ENCODE measurements at regions not wholly inside any gene's neighbourhood (a gene's known extent, or its start where the extent isn't known, plus 50 kb on each side); places are given as distances from the start of the nearest gene placed in this dataset.

- no peak for DNase-seq
Observed at GRCh38 chr2:120530781-120531180, 184.8 kb downstream of the INHBB start.

DNA sequence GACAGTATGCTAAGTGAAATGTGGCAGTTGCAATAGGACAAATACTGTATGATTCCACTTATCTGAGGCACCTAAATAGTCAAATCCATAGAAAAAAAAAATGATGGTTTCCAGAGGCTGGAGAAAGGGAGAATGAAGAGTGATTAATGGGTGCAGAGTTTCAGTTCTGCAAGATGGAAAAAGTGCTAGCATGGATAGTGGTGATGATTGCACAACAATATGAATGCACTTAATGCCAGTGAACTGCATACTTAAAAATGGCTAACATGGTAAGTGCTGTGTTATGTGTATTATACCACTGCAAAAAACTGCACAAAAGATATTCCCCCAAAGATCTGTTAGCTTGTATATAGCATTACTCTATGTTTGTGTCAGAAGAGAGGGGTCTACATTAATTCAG lies 185.4 kb downstream of the INHBB start:
- Histone ChIP-seq H3K4me1 (no peaks in the 10 kb centered on the region), H3K4me3 (ENCODE audit: low read depth, low read length) (no peak overlapping the region), H3K36me3 (no peaks in the 10 kb centered on the region), H3K9me3 (no peaks in the 10 kb centered on the region), H3K27me3 (no peaks in the 10 kb centered on the region)
- TF ChIP-seq, protein P1, sequence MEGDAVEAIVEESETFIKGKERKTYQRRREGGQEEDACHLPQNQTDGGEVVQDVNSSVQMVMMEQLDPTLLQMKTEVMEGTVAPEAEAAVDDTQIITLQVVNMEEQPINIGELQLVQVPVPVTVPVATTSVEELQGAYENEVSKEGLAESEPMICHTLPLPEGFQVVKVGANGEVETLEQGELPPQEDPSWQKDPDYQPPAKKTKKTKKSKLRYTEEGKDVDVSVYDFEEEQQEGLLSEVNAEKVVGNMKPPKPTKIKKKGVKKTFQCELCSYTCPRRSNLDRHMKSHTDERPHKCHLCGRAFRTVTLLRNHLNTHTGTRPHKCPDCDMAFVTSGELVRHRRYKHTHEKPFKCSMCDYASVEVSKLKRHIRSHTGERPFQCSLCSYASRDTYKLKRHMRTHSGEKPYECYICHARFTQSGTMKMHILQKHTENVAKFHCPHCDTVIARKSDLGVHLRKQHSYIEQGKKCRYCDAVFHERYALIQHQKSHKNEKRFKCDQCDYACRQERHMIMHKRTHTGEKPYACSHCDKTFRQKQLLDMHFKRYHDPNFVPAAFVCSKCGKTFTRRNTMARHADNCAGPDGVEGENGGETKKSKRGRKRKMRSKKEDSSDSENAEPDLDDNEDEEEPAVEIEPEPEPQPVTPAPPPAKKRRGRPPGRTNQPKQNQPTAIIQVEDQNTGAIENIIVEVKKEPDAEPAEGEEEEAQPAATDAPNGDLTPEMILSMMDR (IDR thresholded peaks at IDR 0.05; ENCODE audit: low read depth, low read length): no peak
- no peak for DNase-seq

More at GRCh38 chr2:120530781-120531180, 184.8 kb downstream of the INHBB start:
- no peaks in the 10 kb centered on the region for H3K4me1 ChIP-seq
- H3K4me3 ChIP-seq (ENCODE audit: low read depth, low read length): no peak overlapping the region
- TF ChIP-seq, protein P1 (IDR thresholded peaks at IDR 0.05; ENCODE audit: low read depth, low read length): no peak
- H3K9me3 ChIP-seq: no peaks in the 10 kb centered on the region
- H3K27me3 ChIP-seq: no peaks in the 10 kb centered on the region
- no peaks in the 10 kb centered on the region for H3K36me3 ChIP-seq

DNA sequence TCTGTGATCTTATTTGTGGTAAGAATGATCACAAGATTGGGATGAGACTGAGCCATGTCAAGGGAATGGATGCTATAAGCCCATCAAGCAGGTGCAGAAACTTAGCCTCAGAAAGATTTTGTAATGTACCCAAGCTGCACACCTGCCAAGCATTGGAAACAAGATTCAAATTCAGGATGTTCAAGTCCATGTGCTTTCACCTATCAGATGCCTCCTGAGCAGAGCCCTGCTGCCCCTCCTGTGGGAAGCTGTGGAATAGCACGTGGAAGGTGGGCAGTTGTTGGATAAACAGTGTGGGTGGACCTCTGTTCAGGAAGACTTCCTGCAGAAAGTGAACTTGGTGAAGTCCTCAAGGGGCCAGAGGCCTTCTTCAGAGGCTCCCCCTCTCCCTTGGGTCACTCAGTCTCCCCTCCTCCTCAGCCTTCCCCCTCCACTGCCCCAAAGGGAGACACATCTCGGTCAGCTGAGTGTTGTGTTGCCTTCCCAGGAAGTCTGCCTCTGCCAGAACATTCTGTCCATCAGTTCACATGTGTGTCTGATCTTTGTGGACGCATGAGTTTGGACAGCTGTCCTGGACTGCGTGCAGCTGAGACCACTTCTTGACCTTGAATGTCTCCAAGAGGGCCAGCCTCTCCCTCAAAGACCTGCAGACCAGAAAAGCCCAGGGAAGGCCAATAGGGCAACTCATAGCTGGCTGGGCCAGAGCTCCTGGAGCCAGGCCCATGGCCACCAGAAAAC lies 186.1 kb downstream of the INHBB start:
- H3K4me1 ChIP-seq: no peaks in the 10 kb centered on the region
- TF ChIP-seq, protein P1 (IDR thresholded peaks at IDR 0.05; ENCODE audit: low read depth, low read length): no peak
- no peaks in the 10 kb centered on the region for H3K27me3 ChIP-seq
- DNase-seq: no peak
- H3K36me3 ChIP-seq: no peaks in the 10 kb centered on the region
- H3K9me3 ChIP-seq: no peaks in the 10 kb centered on the region
- H3K4me3 ChIP-seq (ENCODE audit: low read depth, low read length): no peak overlapping the region

DNA sequence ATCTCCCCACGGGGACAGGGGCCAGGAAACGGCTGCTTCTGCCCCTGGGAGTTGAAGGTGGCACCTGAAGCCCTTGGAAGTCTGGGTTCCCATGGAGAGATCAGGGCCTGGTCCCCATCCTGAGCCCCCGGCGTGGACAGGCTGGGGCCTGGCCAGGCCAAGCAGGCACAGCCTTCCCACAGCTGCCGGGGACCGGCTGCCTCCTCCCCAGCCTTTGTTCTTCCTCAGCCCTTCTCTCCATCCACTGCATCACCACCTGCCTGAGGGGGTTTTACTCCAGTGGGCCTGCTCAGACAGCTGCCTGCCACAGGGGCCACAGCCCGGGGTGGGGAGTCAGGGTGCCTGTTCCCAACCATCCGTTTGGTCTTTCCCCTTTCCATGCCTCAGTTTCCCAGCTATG lies 187.7 kb downstream of the INHBB start:
- Histone ChIP-seq H3K4me3 (ENCODE audit: low read depth, low read length) (no peak overlapping the region), H3K27me3 (no peaks in the 10 kb centered on the region), H3K9me3 (no peaks in the 10 kb centered on the region), H3K4me1 (no peaks in the 10 kb centered on the region), H3K36me3 (no peaks in the 10 kb centered on the region)
- TF ChIP-seq, protein P1 (IDR thresholded peaks at IDR 0.05; ENCODE audit: low read depth, low read length): no peak
- DNase-seq: no peak

DNA sequence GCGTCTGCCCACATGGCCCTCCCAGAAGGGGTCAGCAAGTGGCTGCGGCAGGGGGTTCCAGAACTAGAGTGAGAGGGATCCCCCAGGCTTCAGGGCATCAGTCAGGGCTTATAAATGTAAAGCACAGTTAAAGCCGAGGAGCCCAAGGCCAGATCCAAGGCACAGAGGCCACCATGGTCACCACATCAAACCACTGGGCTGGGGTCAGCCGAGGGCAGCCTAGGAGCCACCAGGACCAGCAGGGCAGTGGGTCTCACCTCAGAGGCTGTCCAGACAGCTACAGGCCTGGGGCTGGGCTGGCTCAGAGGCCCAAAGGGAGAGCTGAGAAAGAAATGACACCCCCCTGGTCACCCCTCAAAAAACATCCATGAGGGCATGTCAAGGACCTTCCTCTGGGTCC lies 188.5 kb downstream of the INHBB start:
- Histone ChIP-seq H3K4me1 (no peaks in the 10 kb centered on the region), H3K4me3 (ENCODE audit: low read depth, low read length) (no peak overlapping the region), H3K36me3 (no peaks in the 10 kb centered on the region), H3K9me3 (no peaks in the 10 kb centered on the region), H3K27me3 (no peaks in the 10 kb centered on the region)
- DNase-seq: no peak
- TF ChIP-seq, protein P1 (IDR thresholded peaks at IDR 0.05; ENCODE audit: low read depth, low read length): no peak

DNA sequence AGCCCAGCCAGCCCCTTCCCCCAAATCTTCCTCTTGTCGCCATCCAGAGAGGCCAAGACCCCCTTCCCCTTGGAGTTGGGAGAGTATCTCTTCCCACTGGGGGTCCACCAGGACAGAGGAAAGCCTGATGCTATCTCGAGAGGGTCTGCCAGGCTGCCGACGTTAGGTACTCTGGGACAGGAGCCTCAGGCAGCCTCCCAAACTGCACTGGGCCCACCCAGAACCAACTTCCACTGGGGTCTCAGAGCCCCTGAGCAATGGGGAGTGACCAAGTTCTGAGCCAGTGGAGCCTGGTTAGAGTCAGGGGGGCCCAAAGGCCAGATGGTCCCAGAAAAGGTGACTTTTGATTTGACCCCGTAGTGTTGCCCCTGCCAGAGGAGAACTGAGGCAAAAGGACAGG lies 189.1 kb downstream of the INHBB start:
- Histone ChIP-seq H3K4me1 (no peaks in the 10 kb centered on the region), H3K27me3 (no peaks in the 10 kb centered on the region)

More for the DNA sequence above, 189.1 kb downstream of the INHBB start:
- no peak for DNase-seq
- TF ChIP-seq, protein P1 (IDR thresholded peaks at IDR 0.05; ENCODE audit: low read depth, low read length): no peak
- Histone ChIP-seq H3K4me3 (ENCODE audit: low read depth, low read length) (no peak overlapping the region), H3K9me3 (no peaks in the 10 kb centered on the region), H3K36me3 (no peaks in the 10 kb centered on the region)
